ENCODE measurements at regions not wholly inside any gene's neighbourhood (a gene's known extent, or its start where the extent isn't known, plus 50 kb on each side); places are given as distances from the start of the nearest gene placed in this dataset.

- TF ChIP-seq, protein P1, sequence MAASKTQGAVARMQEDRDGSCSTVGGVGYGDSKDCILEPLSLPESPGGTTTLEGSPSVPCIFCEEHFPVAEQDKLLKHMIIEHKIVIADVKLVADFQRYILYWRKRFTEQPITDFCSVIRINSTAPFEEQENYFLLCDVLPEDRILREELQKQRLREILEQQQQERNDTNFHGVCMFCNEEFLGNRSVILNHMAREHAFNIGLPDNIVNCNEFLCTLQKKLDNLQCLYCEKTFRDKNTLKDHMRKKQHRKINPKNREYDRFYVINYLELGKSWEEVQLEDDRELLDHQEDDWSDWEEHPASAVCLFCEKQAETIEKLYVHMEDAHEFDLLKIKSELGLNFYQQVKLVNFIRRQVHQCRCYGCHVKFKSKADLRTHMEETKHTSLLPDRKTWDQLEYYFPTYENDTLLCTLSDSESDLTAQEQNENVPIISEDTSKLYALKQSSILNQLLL (CRISPR knock-in tag; IDR thresholded peaks at IDR 0.05; ENCODE audit: borderline replicate concordance) = no peak
- no peak for TF ChIP-seq MAX (CRISPR knock-in tag; IDR thresholded peaks at IDR 0.05)
- no peak for TF ChIP-seq DDX20 (tag; IDR thresholded peaks at IDR 0.05; ENCODE audit: low read depth)
- TF ChIP-seq POLR2AphosphoS5 (IDR thresholded peaks at IDR 0.05; ENCODE audit: control insufficient read depth, insufficient read depth, low read depth, low read length) = no peak
- TF ChIP-seq GTF2E2 (tag; IDR thresholded peaks at IDR 0.05) = no peak
- no peak for TF ChIP-seq KDM1A (IDR thresholded peaks at IDR 0.05)
Observed at GRCh38 chr13:37207691-37208451, 102.4 kb upstream of the CSNK1A1L start (continued).

DNA sequence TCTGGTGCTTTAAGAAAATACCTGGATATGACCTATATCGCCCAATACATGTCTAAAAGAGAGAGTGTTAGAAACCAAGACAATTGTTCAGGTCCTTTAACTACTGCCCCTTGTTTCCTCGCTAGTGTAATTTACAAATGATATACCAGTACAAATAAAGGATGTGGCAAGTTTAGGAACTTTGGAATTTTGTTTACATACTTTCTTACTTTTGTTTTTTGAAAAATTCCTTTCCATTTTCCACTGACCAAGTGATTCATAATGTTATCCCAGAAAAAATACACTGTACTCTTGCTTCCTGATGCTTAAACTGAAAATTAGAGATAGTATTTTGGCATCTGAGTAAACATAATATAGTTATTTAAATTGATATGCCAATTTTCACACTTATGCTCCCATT lies 96.8 kb upstream of the CSNK1A1L start:
- FAIRE-seq (no peak), ATAC-seq (no peak)
- 0% methylated on average over 2 of the region's 2 CpGs for WGBS (ENCODE audit: insufficient coverage, low coverage, missing lambda C conversion rate)
- TF ChIP-seq BRD9 (IDR thresholded peaks at IDR 0.05; ENCODE audit: low read depth, partially characterized antibody) = no peak
- no peak for TF ChIP-seq ELF2 (CRISPR knock-in tag; IDR thresholded peaks at IDR 0.05)
- TF ChIP-seq MTA3 (IDR thresholded peaks at IDR 0.05; ENCODE audit: borderline replicate concordance) = no peak
- TF ChIP-seq BHLHE40 (IDR thresholded peaks at IDR 0.05; ENCODE audit: low read length) = no peak
- TF ChIP-seq MBD2 (IDR thresholded peaks at IDR 0.05; ENCODE audit: borderline replicate concordance, low read depth) = no peak
- TF ChIP-seq KHSRP (IDR thresholded peaks at IDR 0.05) = no peak
- no peak for TF ChIP-seq TOE1 (IDR thresholded peaks at IDR 0.05; ENCODE audit: borderline replicate concordance)
- no peak for TF ChIP-seq TOE1 (CRISPR knock-in tag; IDR thresholded peaks at IDR 0.05; ENCODE audit: borderline replicate concordance, low read depth)
- no peak for TF ChIP-seq ESRRB (CRISPR knock-in tag; IDR thresholded peaks at IDR 0.05; ENCODE audit: borderline replicate concordance)
- TF ChIP-seq POLR2G (IDR thresholded peaks at IDR 0.05; ENCODE audit: low read depth, low read length) = no peak
- TF ChIP-seq GTF2A2 (tag; IDR thresholded peaks at IDR 0.05) = no peak
- TF ChIP-seq HDAC1 (IDR thresholded peaks at IDR 0.05) = no peak
- TF ChIP-seq U2AF2 (optimal IDR thresholded peaks at IDR 0.05; ENCODE audit: low read depth, low read length) = no peak

More for the DNA sequence above, 96.8 kb upstream of the CSNK1A1L start:
- intact Hi-C loops (cut with micrococcal nuclease) = no loop called here
- H3K4me3 ChIP-seq = no peak overlapping the region
- no peaks in the 10 kb centered on the region for H3K9me3 ChIP-seq (replicated peaks; ENCODE audit: control insufficient read depth, insufficient read depth, low read depth, low read length)
- no TSS peak for BruUV-seq (replicated peaks)
- no peaks in the 10 kb centered on the region for H3K9me1 ChIP-seq (ENCODE audit: control insufficient read depth, insufficient read depth, low read length)
- H3K9ac ChIP-seq (ENCODE audit: insufficient read depth in 1 of 2, low read depth in 2 of 2, low read length in 2 of 2) = no peak overlapping the region
- ChIA-PET CTCF (ENCODE audit: low intra/inter-chr PET ratio) (no interaction called here), POLR2A (no interaction called here)
- H4K20me1 ChIP-seq (replicated peaks; ENCODE audit: control insufficient read depth, insufficient read depth, low read length) = no peaks in the 10 kb centered on the region
- H2AFZ ChIP-seq (ENCODE audit: low read depth, low read length) = no peak overlapping the region
- H3K79me2 ChIP-seq (ENCODE audit: control insufficient read depth, insufficient read depth, low read length) = no peaks in the 10 kb centered on the region
- no peaks in the 10 kb centered on the region for H3K4me1 ChIP-seq (replicated peaks in 1 of 2; ENCODE audit: control insufficient read depth in 2 of 2, insufficient read depth in 2 of 2, low read length in 2 of 2)
- no peaks in the 10 kb centered on the region for H3K36me3 ChIP-seq (ENCODE audit: control insufficient read depth, insufficient read depth, low read length)
- DNase-seq (ENCODE audit: extremely low read depth in 1 of 4, low spot score in 3 of 4) = no peak
- H3K27ac ChIP-seq (ENCODE audit: extremely low read depth, low read depth, low read length) = no peak overlapping the region
- in situ Hi-C loops (cut with MboI) = no loop called here
- no peak overlapping the region for H3K4me2 ChIP-seq (ENCODE audit: insufficient read depth, low read length)
- H3K27me3 ChIP-seq (ENCODE audit: control insufficient read depth in 2 of 2, insufficient read depth in 2 of 2, low read length in 2 of 2) = no peaks in the 10 kb centered on the region
